DOHH2 (cell line): ENCODE measurements at regions not wholly inside any gene's neighbourhood (a gene's known extent, or its start where the extent isn't known, plus 50 kb on each side); places are given as distances from the start of the nearest gene placed in this dataset.

Experiments
- H3F3A ChIP-seq: fragments of 200-600 bp; sonication (generic), shearing (Covaris generic); 2 replicates; pipeline ENCODE4 v1.6.0; 2016; ENCODE audit warnings: antibody characterized with exemption, mild to moderate bottlenecking; ENCODE audit not compliant: control insufficient read depth, insufficient read depth
- H3K27ac ChIP-seq: fragments of 200-600 bp; sonication (generic); 2 replicates; pipeline ENCODE4 v1.5.1; 2014; ENCODE audit warnings: low read depth, mild to moderate bottlenecking, low read length, moderate library complexity
- H3K27me3 ChIP-seq: fragments of 200-600 bp; sonication (generic); 2 replicates; pipeline ENCODE4 v1.6.1; 2014; ENCODE audit warnings: mild to moderate bottlenecking, low read length, mixed read lengths; ENCODE audit not compliant: control insufficient read depth
- H3K36me3 ChIP-seq: fragments of 200-600 bp; sonication (generic); 2 replicates; pipeline ENCODE4 v1.6.1; 2014; ENCODE audit warnings: mild to moderate bottlenecking, low read length, moderate library complexity, mixed read lengths; ENCODE audit not compliant: control insufficient read depth
- H3K4me1 ChIP-seq: fragments of 200-600 bp; sonication (generic); 2 replicates; pipeline ENCODE4 v1.6.1; 2014; ENCODE audit warnings: mild to moderate bottlenecking, low read length, mixed read lengths; ENCODE audit not compliant: control insufficient read depth
- H3K4me2 ChIP-seq: fragments of 200-600 bp; sonication (generic); 2 replicates; pipeline ENCODE4 v1.6.0; 2014; ENCODE audit warnings: mild to moderate bottlenecking, low read length, moderate library complexity
- H3K4me3 ChIP-seq: fragments of 200-600 bp; sonication (generic); 2 replicates; pipeline ENCODE4 v1.5.1; 2014; ENCODE audit warnings: mild to moderate bottlenecking, low read length, mixed read lengths
- H3K79me2 ChIP-seq: fragments of 200-600 bp; sonication (generic); 2 replicates; pipeline ENCODE4 v1.6.1; 2014; ENCODE audit warnings: mild to moderate bottlenecking, low read length, mixed read lengths; ENCODE audit not compliant: control insufficient read depth
- H3K9me2 ChIP-seq: fragments of 200-600 bp; sonication (generic); replicated peaks from 2 replicates; pipeline ENCODE4 v1.6.1; 2014; ENCODE audit warnings: mild to moderate bottlenecking, low read length, mixed read lengths; ENCODE audit not compliant: control insufficient read depth
- H3K9me3 ChIP-seq: fragments of 200-600 bp; sonication (generic); 2 replicates; pipeline ENCODE4 v1.6.1; 2014; ENCODE audit warnings: antibody characterized with exemption, low read length, mixed read lengths; ENCODE audit not compliant: control insufficient read depth, insufficient read depth
- H4K20me1 ChIP-seq: fragments of 200-600 bp; sonication (generic); 2 replicates; pipeline ENCODE4 v1.6.0; 2014; ENCODE audit warnings: low read depth, mild to moderate bottlenecking, antibody characterized with exemption, low read length, moderate library complexity; ENCODE audit not compliant: control insufficient read depth, insufficient read depth
- CTCF ChIP-seq: fragments of 200-600 bp; sonication (generic); IDR thresholded peaks from one replicate; pipeline ENCODE4 v1.5.1; 2014; ENCODE audit warnings: antibody characterized with exemption, mild to moderate bottlenecking, low read depth, low read length; ENCODE audit not compliant: poor library complexity, severe bottlenecking
- EZH2phosphoT487 ChIP-seq: fragments of 200-600 bp; sonication (generic); IDR thresholded peaks from 2 replicates; pipeline ENCODE4 v1.6.1; 2017; ENCODE audit warnings: borderline replicate concordance, mild to moderate bottlenecking, antibody characterized with exemption, low read length, moderate library complexity, mixed read lengths

- no peaks in the 10 kb centered on the region for H3K9me3 ChIP-seq
- H4K20me1 ChIP-seq = no peaks in the 10 kb centered on the region
- no peaks in the 10 kb centered on the region for H3K36me3 ChIP-seq
- H3K27me3 ChIP-seq = no peaks in the 10 kb centered on the region
- no peaks in the 10 kb centered on the region for H3F3A ChIP-seq
- H3K4me2 ChIP-seq = no peak overlapping the region
- H3K4me3 ChIP-seq = no peak overlapping the region
- TF ChIP-seq CTCF (no peak), EZH2phosphoT487 (no peak)
- H3K27ac ChIP-seq = no peak overlapping the region
- no peaks in the 10 kb centered on the region for H3K4me1 ChIP-seq
- no peaks in the 10 kb centered on the region for H3K79me2 ChIP-seq
- no peaks in the 10 kb centered on the region for H3K9me2 ChIP-seq
Measured at GRCh38 chr9:2502210-2502609, 119.4 kb upstream of the VLDLR start.

- H3K4me1 ChIP-seq = no peaks in the 10 kb centered on the region
- H4K20me1 ChIP-seq = no peaks in the 10 kb centered on the region
- no peaks in the 10 kb centered on the region for H3K79me2 ChIP-seq
- H3K4me2 ChIP-seq = no peak overlapping the region
- TF ChIP-seq EZH2phosphoT487 (no peak), CTCF (no peak)
- H3K36me3 ChIP-seq = no peaks in the 10 kb centered on the region
- H3K9me2 ChIP-seq = no peaks in the 10 kb centered on the region
- no peak overlapping the region for H3K4me3 ChIP-seq
- H3K27ac ChIP-seq = no peak overlapping the region
- H3K27me3 ChIP-seq = no peaks in the 10 kb centered on the region
- no peaks in the 10 kb centered on the region for H3F3A ChIP-seq
- no peaks in the 10 kb centered on the region for H3K9me3 ChIP-seq
Measured at GRCh38 chr9:2502760-2503159, 118.8 kb upstream of the VLDLR start.

DNA sequence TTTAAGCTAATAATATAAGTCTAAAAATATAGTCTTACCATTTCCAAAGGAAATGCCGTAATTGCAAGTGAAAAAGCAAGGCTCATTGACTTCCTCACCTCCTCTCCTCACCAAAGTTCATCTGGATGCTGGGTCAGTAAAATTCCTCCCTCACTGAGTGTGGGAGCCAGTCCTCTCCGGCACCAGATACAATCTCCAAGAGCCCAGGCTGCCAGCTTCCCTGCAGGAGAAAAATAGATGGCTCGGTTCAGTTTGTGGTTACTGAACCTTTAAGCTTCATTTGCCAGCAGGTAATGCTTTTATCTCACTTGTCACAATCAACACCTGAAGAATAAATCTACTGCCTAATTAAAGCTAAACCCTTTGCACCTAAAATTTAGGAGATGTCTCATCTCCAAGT, 115.3 kb upstream of the VLDLR start:
- H4K20me1 ChIP-seq = no peaks in the 10 kb centered on the region
- TF ChIP-seq CTCF (no peak), EZH2phosphoT487 (no peak)
- no peaks in the 10 kb centered on the region for H3K79me2 ChIP-seq
- no peaks in the 10 kb centered on the region for H3K9me2 ChIP-seq
- no peaks in the 10 kb centered on the region for H3K9me3 ChIP-seq
- H3K4me1 ChIP-seq = no peaks in the 10 kb centered on the region
- no peaks in the 10 kb centered on the region for H3K27me3 ChIP-seq
- H3K36me3 ChIP-seq = no peaks in the 10 kb centered on the region
- H3F3A ChIP-seq = no peaks in the 10 kb centered on the region
- H3K4me3 ChIP-seq = no peak overlapping the region
- H3K27ac ChIP-seq = no peak overlapping the region
- no peak overlapping the region for H3K4me2 ChIP-seq

DNA sequence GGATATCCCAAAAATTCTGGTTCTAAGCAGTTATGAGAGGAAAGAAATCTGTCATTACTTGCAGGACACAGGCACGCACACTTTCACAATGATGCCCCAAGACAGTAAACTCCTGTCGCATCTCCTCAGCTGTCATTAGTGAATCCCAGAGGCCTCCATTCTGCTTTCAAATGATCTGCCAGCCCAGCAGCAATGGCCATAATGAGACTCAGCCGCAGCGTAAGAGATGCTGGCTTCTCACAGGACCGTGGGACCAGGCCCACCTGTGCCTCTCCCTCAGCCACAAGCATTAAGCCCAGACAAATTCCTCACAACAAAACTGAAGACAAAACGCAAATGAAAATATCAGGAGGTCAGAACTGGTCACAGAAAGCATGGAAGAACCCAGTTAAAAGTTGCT, 98.0 kb upstream of the VLDLR start:
- H3K79me2 ChIP-seq = no peaks in the 10 kb centered on the region
- TF ChIP-seq CTCF (no peak), EZH2phosphoT487 (no peak)
- no peaks in the 10 kb centered on the region for H3F3A ChIP-seq
- no peaks in the 10 kb centered on the region for H3K4me1 ChIP-seq
- H4K20me1 ChIP-seq = no peaks in the 10 kb centered on the region
- H3K27me3 ChIP-seq = no peaks in the 10 kb centered on the region
- H3K9me3 ChIP-seq = peaks cover 4% of the 10 kb centered on the region; the same call in 1 of the 2 replicates
- H3K27ac ChIP-seq = no peak overlapping the region
- no peak overlapping the region for H3K4me2 ChIP-seq
- H3K4me3 ChIP-seq = no peak overlapping the region
- no peaks in the 10 kb centered on the region for H3K9me2 ChIP-seq
- no peaks in the 10 kb centered on the region for H3K36me3 ChIP-seq
